ENCODE measurements at regions not wholly inside any gene's neighbourhood (a gene's known extent, or its start where the extent isn't known, plus 50 kb on each side); places are given as distances from the start of the nearest gene placed in this dataset.

DNA sequence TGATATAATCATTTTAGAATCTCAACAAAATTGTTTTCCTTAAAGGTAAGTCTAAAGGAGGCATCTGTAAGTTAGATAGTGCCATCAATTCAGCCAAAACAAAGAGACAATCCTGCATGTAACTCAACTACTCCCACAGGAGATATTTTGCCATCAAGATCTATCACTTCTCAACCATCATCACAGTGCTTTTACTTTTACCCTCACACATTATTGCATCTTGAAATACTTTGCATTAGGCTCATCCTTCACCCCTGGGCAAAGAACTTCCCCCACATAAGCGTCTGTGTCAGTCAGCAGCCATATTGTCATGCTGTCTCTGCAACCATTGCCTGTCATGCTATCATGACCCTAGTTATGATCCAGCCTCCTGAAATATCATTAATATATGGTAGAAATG lies 54.9 kb upstream of the NLGN1 start:
- H3K27ac ChIP-seq: no peak overlapping the region
- no peak for TF ChIP-seq ZFX (IDR thresholded peaks at IDR 0.05; ENCODE audit: borderline replicate concordance)
- TF ChIP-seq, protein P1, sequence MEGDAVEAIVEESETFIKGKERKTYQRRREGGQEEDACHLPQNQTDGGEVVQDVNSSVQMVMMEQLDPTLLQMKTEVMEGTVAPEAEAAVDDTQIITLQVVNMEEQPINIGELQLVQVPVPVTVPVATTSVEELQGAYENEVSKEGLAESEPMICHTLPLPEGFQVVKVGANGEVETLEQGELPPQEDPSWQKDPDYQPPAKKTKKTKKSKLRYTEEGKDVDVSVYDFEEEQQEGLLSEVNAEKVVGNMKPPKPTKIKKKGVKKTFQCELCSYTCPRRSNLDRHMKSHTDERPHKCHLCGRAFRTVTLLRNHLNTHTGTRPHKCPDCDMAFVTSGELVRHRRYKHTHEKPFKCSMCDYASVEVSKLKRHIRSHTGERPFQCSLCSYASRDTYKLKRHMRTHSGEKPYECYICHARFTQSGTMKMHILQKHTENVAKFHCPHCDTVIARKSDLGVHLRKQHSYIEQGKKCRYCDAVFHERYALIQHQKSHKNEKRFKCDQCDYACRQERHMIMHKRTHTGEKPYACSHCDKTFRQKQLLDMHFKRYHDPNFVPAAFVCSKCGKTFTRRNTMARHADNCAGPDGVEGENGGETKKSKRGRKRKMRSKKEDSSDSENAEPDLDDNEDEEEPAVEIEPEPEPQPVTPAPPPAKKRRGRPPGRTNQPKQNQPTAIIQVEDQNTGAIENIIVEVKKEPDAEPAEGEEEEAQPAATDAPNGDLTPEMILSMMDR (IDR thresholded peaks at IDR 0.05): no peak

DNA sequence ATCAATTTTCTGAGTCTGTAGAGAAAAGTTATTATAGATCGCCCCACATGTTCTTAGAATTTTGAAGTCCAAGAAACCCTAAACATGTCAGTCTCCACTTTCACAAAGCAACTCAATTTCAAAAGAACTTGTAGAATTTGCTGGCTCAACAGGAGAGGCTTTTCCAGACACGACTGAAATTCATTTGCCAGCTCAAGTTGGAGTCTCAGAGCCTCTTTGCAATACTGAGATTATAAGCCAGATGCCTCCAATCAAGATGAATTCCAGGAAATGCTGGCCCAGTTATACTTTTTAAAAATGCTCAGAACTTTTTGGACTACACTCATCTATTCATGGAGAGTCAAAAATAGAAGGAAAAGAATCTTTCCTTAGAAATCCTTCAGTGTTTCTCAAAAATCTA lies 56.9 kb upstream of the NLGN1 start:
- TF ChIP-seq ZFX (IDR thresholded peaks at IDR 0.05; ENCODE audit: borderline replicate concordance): no peak
- TF ChIP-seq, protein P1 (IDR thresholded peaks at IDR 0.05): no peak
- no peak overlapping the region for H3K27ac ChIP-seq

- H3K27ac ChIP-seq: no peak overlapping the region
- TF ChIP-seq, protein P1 (IDR thresholded peaks at IDR 0.05): no peak
- no peak for TF ChIP-seq ZFX (IDR thresholded peaks at IDR 0.05; ENCODE audit: borderline replicate concordance)
These were observed 61.3 kb upstream of the NLGN1 start for GRCh38 chr3:173336261-173336660.

DNA sequence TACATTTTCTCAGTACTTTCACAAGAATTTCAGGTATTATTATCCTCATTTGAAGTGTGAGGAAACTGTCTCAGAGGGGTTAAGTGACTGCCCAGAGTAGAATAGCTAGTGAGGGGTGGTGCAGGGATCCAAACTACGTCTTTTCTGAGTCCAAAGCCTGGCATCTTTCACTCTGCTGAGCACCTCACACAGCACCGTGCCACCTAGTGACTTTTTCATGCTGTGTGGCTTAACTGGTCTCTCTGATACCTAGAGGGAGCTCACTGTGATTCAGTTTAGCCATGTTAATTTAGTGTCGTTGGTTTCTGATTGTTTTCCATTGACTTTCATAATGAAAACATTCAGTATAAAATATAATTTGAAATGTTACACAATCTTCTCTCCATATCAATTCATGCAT lies 91.4 kb upstream of the NLGN1 start:
- no peak overlapping the region for H3K27ac ChIP-seq

DNA sequence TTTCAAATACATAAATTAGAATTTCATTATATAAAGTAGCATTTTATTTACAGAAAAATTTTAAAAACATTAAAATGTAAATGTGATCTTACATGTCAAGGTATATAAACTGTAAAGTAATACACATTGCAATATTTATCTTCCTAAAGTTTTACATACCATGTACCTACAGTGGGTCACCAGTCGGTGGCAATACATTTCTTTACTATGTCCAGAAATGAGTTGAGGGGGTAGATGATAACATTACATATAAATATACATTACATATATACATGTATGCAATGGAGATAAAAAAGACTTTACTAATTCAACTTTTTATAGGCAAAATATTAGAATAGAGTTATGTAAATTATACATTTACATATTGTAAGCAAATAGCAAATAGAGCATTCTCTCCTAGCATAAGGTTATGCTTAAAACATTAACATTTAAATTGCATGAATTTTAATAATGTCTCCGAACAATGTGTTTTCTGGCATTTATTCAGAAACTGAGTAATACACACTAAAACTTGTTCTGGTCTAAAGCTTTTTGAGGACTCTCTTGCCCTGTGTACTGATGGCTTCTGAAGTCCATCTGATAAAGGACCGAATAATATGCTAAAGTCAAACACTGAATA lies 93.3 kb upstream of the NLGN1 start:
- TF ChIP-seq, protein P1 (IDR thresholded peaks at IDR 0.05): no peak
- no peak for TF ChIP-seq ZFX (IDR thresholded peaks at IDR 0.05; ENCODE audit: borderline replicate concordance)
- H3K27ac ChIP-seq: no peak overlapping the region

More for the DNA sequence above, 91.4 kb upstream of the NLGN1 start:
- TF ChIP-seq, protein P1 (IDR thresholded peaks at IDR 0.05): no peak
- TF ChIP-seq ZFX (IDR thresholded peaks at IDR 0.05; ENCODE audit: borderline replicate concordance): no peak

DNA sequence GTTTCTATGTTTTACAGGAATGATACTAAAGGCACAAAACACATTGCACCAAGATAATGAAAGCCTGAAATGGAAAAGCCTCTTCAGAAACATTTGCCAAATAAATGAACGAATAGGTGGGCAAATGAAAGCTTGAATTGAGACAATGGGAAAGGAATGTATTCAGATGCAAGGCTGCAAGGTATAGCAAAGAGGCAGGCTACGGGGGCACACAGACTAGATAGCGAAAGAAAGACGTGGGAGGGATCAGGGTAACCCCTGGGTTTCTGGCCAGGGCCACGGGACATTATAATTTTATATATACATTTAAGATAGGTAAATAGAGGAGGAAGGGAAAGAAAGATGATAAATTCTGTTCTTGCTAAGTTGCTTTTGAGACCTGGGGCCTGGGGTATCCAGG lies 95.9 kb upstream of the NLGN1 start:
- TF ChIP-seq, protein P1 (IDR thresholded peaks at IDR 0.05): no peak
- no peak for TF ChIP-seq ZFX (IDR thresholded peaks at IDR 0.05; ENCODE audit: borderline replicate concordance)
- H3K27ac ChIP-seq: no peak overlapping the region

- no peak overlapping the region for H3K27ac ChIP-seq
- TF ChIP-seq ZFX (IDR thresholded peaks at IDR 0.05; ENCODE audit: borderline replicate concordance): no peak
- TF ChIP-seq, protein P1 (IDR thresholded peaks at IDR 0.05): no peak
These were observed 108.5 kb upstream of the NLGN1 start for GRCh38 chr3:173289072-173289471.

Measured in 22Rv1 (cell line).